ENCODE measurements at regions not wholly inside any gene's neighbourhood (a gene's known extent, or its start where the extent isn't known, plus 50 kb on each side); places are given as distances from the start of the nearest gene placed in this dataset.

DNA sequence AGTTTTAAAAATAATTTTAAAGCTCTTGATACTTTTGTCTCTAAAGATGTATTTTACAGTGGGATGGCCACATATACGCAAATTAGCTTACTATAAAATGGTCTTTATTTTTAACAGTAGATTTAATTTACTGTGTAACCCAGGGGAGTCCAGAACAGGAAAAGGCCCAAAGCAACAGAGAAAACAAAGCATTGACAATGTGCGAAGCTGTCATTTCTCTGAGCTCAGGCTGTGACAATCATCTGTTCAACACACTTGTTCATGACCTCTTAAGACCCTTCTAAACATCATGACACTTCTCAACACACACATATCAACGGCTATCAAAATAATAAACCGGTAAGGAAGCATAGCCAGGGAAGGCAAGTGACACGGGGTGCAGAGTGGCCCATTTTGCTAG, 499.6 kb upstream of the MPDZ start:
- H3K9me3 ChIP-seq (ENCODE audit: control insufficient read depth in 2 of 3, insufficient read depth in 1 of 3, low read length in 3 of 3), result no peaks in the 10 kb centered on the region
- TF ChIP-seq, protein P1, sequence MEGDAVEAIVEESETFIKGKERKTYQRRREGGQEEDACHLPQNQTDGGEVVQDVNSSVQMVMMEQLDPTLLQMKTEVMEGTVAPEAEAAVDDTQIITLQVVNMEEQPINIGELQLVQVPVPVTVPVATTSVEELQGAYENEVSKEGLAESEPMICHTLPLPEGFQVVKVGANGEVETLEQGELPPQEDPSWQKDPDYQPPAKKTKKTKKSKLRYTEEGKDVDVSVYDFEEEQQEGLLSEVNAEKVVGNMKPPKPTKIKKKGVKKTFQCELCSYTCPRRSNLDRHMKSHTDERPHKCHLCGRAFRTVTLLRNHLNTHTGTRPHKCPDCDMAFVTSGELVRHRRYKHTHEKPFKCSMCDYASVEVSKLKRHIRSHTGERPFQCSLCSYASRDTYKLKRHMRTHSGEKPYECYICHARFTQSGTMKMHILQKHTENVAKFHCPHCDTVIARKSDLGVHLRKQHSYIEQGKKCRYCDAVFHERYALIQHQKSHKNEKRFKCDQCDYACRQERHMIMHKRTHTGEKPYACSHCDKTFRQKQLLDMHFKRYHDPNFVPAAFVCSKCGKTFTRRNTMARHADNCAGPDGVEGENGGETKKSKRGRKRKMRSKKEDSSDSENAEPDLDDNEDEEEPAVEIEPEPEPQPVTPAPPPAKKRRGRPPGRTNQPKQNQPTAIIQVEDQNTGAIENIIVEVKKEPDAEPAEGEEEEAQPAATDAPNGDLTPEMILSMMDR (IDR thresholded peaks at IDR 0.05; ENCODE audit: borderline replicate concordance, extremely low read depth, insufficient read depth), result no peak
- H3K9ac ChIP-seq (ENCODE audit: low read length in 3 of 3), result no peak overlapping the region
- intact Hi-C loops (cut with DNase I), result no loop called here
- no peaks in the 10 kb centered on the region for H3K27me3 ChIP-seq (ENCODE audit: control insufficient read depth, insufficient read depth, low read length)
- H3K27ac ChIP-seq (ENCODE audit: low read depth in 2 of 2, low read length in 2 of 2), result no peak overlapping the region
- no peaks in the 10 kb centered on the region for H3K36me3 ChIP-seq (ENCODE audit: control insufficient read depth in 2 of 3, insufficient read depth in 3 of 3, low read length in 3 of 3)
- no peak overlapping the region for H3K4me3 ChIP-seq (ENCODE audit: low read length in 3 of 3)
- FAIRE-seq (no peak), DNase-seq (no peak)
- H3K4me1 ChIP-seq (ENCODE audit: control insufficient read depth in 2 of 3, insufficient read depth in 2 of 3, low read depth in 1 of 3, low read length in 3 of 3), result no peaks in the 10 kb centered on the region

DNA sequence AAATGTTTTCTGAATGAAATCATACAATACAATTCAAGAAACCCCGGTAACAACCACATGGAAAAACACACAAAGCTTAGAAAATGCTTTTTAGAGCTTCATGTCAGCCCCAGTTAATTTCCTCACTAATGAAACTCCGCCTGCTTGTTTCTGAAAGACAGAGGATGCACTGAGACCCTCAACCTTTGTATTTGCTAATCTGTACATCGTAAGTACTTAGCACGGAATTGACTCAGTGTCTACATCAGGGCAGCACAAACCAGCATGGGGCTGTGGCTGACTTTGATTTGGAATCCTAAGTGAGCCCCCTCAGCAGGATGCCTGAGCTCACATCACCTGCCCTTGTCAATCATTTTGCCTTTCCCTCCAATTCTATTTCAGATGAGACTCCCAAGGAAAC, 499.1 kb upstream of the MPDZ start:
- FAIRE-seq (no peak), DNase-seq (peak in 1 of 5 donors; percentile 26)
- intact Hi-C loops (cut with DNase I), result no loop called here
- H3K9ac ChIP-seq (ENCODE audit: low read length in 3 of 3), result no peak overlapping the region
- H3K27ac ChIP-seq (ENCODE audit: low read depth in 2 of 2, low read length in 2 of 2), result no peak overlapping the region
- no peaks in the 10 kb centered on the region for H3K27me3 ChIP-seq (ENCODE audit: control insufficient read depth, insufficient read depth, low read length)
- H3K9me3 ChIP-seq (ENCODE audit: control insufficient read depth in 2 of 3, insufficient read depth in 1 of 3, low read length in 3 of 3), result no peaks in the 10 kb centered on the region
- no peaks in the 10 kb centered on the region for H3K4me1 ChIP-seq (ENCODE audit: control insufficient read depth in 2 of 3, insufficient read depth in 2 of 3, low read depth in 1 of 3, low read length in 3 of 3)
- H3K4me3 ChIP-seq (ENCODE audit: low read length in 3 of 3), result no peak overlapping the region
- no peaks in the 10 kb centered on the region for H3K36me3 ChIP-seq (ENCODE audit: control insufficient read depth in 2 of 3, insufficient read depth in 3 of 3, low read length in 3 of 3)
- TF ChIP-seq, protein P1 (IDR thresholded peaks at IDR 0.05; ENCODE audit: borderline replicate concordance, extremely low read depth, insufficient read depth), result no peak

DNA sequence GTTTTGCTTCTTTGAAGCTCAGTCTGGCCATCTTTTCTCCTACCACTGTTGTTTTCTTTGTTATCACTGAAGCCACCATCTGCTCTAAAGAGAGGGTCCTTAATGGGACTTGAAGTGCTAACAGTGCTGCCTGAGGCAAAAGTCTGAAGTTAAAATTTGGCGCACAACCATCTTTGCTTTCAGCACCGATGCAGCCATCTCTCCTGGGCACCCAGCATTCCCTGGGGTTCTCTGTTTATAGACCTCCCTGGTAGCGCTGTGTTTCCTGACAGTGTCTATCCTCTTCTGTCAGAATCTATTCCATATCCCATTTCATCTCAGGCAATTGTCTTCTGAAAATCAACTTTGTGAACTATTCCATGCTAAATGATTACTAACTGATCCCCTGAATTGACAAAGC, 491.5 kb upstream of the MPDZ start:
- Histone ChIP-seq H3K9me3 (ENCODE audit: control insufficient read depth in 2 of 3, insufficient read depth in 1 of 3, low read length in 3 of 3) (no peaks in the 10 kb centered on the region), H3K27ac (ENCODE audit: low read depth in 2 of 2, low read length in 2 of 2) (no peak overlapping the region), H3K27me3 (ENCODE audit: control insufficient read depth, insufficient read depth, low read length) (no peaks in the 10 kb centered on the region), H3K9ac (ENCODE audit: low read length in 3 of 3) (no peak overlapping the region), H3K4me1 (ENCODE audit: control insufficient read depth in 2 of 3, insufficient read depth in 2 of 3, low read depth in 1 of 3, low read length in 3 of 3) (no peaks in the 10 kb centered on the region), H3K4me3 (ENCODE audit: low read length in 3 of 3) (no peak overlapping the region), H3K36me3 (ENCODE audit: control insufficient read depth in 2 of 3, insufficient read depth in 3 of 3, low read length in 3 of 3) (no peaks in the 10 kb centered on the region)
- TF ChIP-seq, protein P1 (IDR thresholded peaks at IDR 0.05; ENCODE audit: borderline replicate concordance, extremely low read depth, insufficient read depth), result no peak
- intact Hi-C loops (cut with DNase I), result no loop called here
- DNase-seq (no peak), FAIRE-seq (no peak)

DNA sequence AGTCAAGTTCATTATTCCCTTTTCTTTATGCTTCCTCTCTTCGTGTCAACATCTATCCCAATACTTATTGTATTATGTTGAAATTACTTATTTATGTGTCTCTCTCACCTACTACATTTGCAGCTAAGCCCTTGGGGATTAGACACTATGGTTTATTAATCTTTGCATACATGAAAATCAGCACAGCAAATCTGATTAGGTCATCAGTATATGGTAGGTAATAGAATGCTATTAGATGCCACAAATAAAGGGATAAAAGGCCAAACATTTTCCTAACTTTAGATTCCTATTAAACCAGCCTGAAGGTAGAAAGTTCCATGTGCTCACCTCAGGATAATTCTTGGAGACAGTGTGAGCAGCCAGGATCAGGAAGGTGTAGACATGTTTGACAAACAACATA, 490.1 kb upstream of the MPDZ start:
- Histone ChIP-seq H3K9ac (ENCODE audit: low read length in 3 of 3) (no peak overlapping the region), H3K9me3 (ENCODE audit: control insufficient read depth in 2 of 3, insufficient read depth in 1 of 3, low read length in 3 of 3) (no peaks in the 10 kb centered on the region), H3K36me3 (ENCODE audit: control insufficient read depth in 2 of 3, insufficient read depth in 3 of 3, low read length in 3 of 3) (no peaks in the 10 kb centered on the region), H3K4me3 (ENCODE audit: low read length in 3 of 3) (no peak overlapping the region), H3K27ac (ENCODE audit: low read depth in 2 of 2, low read length in 2 of 2) (no peak overlapping the region), H3K27me3 (ENCODE audit: control insufficient read depth, insufficient read depth, low read length) (no peaks in the 10 kb centered on the region), H3K4me1 (ENCODE audit: control insufficient read depth in 2 of 3, insufficient read depth in 2 of 3, low read depth in 1 of 3, low read length in 3 of 3) (no peaks in the 10 kb centered on the region)
- intact Hi-C loops (cut with DNase I), result no loop called here
- FAIRE-seq (no peak), DNase-seq (no peak)
- TF ChIP-seq, protein P1 (IDR thresholded peaks at IDR 0.05; ENCODE audit: borderline replicate concordance, extremely low read depth, insufficient read depth), result no peak

All from kidney (tissue), 13 donors.